WTC11 (cell line): ENCODE measurements at regions not wholly inside any gene's neighbourhood (a gene's known extent, or its start where the extent isn't known, plus 50 kb on each side); places are given as distances from the start of the nearest gene placed in this dataset.
"Not testable (repeated sequence)": the region's sequence is repeated elsewhere in the genome, so short reads cannot be mapped to it uniquely, and the experiment has no call there.

ENCODE experiments used
- ATF2 ChIP-seq: sonication (generic); formaldehyde crosslinking; IDR thresholded peaks from 2 replicates; pipeline ENCODE4 v1.8.1; 2022; ENCODE audit warnings: low read depth, missing genetic modification reagents, borderline replicate concordance
- CTCF ChIP-seq: fragments of 200-600 bp; IDR thresholded peaks from 2 replicates; pipeline ENCODE4 v1.8.0; 2022; ENCODE audit warnings: antibody characterized with exemption
- E2F1 ChIP-seq: sonication (generic); formaldehyde crosslinking; IDR thresholded peaks from 2 replicates; pipeline ENCODE4 v1.8.0; 2022; ENCODE audit warnings: mild to moderate bottlenecking, missing genetic modification reagents
- ETV6 ChIP-seq: sonication (generic); formaldehyde crosslinking; IDR thresholded peaks from 2 replicates; pipeline ENCODE4 v1.8.1; 2022; ENCODE audit warnings: mild to moderate bottlenecking, missing genetic modification reagents
- FOXJ3 ChIP-seq: sonication (generic); formaldehyde crosslinking; IDR thresholded peaks from 2 replicates; pipeline ENCODE4 v1.9.0; 2021; ENCODE audit warnings: missing genetic modification reagents, mild to moderate bottlenecking, borderline replicate concordance
- HMGXB4 ChIP-seq: sonication (generic); formaldehyde crosslinking; IDR thresholded peaks from 2 replicates; pipeline ENCODE4 v1.8.1; 2023; ENCODE audit warnings: mild to moderate bottlenecking, moderate library complexity, missing genetic modification reagents
- MLX ChIP-seq: sonication (generic); formaldehyde crosslinking; IDR thresholded peaks from 2 replicates; pipeline ENCODE4 v1.8.1; 2023; ENCODE audit warnings: mild to moderate bottlenecking, missing genetic modification reagents, moderate library complexity
- NR3C1 ChIP-seq: sonication (generic); formaldehyde crosslinking; conservative IDR thresholded peaks from 2 replicates; pipeline ENCODE4 v1.8.1; 2023; ENCODE audit warnings: low read depth, mild to moderate bottlenecking, missing genetic modification reagents
- PREB ChIP-seq: sonication (generic); formaldehyde crosslinking; IDR thresholded peaks from 2 replicates; pipeline ENCODE4 v1.8.1; 2022; ENCODE audit warnings: mild to moderate bottlenecking, missing genetic modification reagents, moderate library complexity, borderline replicate concordance
- ZNF263 ChIP-seq: sonication (generic); formaldehyde crosslinking; IDR thresholded peaks from 2 replicates; pipeline ENCODE4 v1.8.1; 2022; ENCODE audit warnings: low read depth, mild to moderate bottlenecking, moderate library complexity, missing genetic modification reagents

- not testable (repeated sequence) for TF ChIP-seq FOXJ3 (CRISPR knock-in tag); CTCF; NR3C1 (CRISPR knock-in tag); ETV6; MLX (CRISPR knock-in tag); HMGXB4 (CRISPR knock-in tag); ATF2; PREB (CRISPR knock-in tag); E2F1
- TF ChIP-seq ZNF263: peak; percentile 55; the same call in 1 of the 2 replicates
These were observed 105.8 kb upstream of the PLEKHM1 start for GRCh38 chr17:45596347-45596746.
